GM23248 (cell line): ENCODE measurements at regions not wholly inside any gene's neighbourhood (a gene's known extent, or its start where the extent isn't known, plus 50 kb on each side); places are given as distances from the start of the nearest gene placed in this dataset.

Experiments
- EZH2 ChIP-seq: fragments of 200-600 bp; sonication (generic); IDR thresholded peaks from 2 replicates; pipeline ENCODE4 v1.6.1; 2018; ENCODE audit warnings: antibody characterized with exemption, mild to moderate bottlenecking; ENCODE audit not compliant: insufficient read depth, poor library complexity, severe bottlenecking
- EZH2phosphoT487 ChIP-seq: fragments of 200-600 bp; sonication (generic); IDR thresholded peaks from 2 replicates; pipeline ENCODE4 v1.6.1; 2018; ENCODE audit warnings: antibody characterized with exemption, moderate library complexity, mild to moderate bottlenecking, low read depth; ENCODE audit not compliant: insufficient read depth

- TF ChIP-seq EZH2 (no peak), EZH2phosphoT487 (no peak)
Observed at GRCh38 chr6:137434640-137435039, 59.6 kb downstream of the OLIG3 start.
